ENCODE measurements at regions not wholly inside any gene's neighbourhood (a gene's known extent, or its start where the extent isn't known, plus 50 kb on each side); places are given as distances from the start of the nearest gene placed in this dataset.
"Not testable (repeated sequence)": the region's sequence is repeated elsewhere in the genome, so short reads cannot be mapped to it uniquely, and the experiment has no call there.

DNA sequence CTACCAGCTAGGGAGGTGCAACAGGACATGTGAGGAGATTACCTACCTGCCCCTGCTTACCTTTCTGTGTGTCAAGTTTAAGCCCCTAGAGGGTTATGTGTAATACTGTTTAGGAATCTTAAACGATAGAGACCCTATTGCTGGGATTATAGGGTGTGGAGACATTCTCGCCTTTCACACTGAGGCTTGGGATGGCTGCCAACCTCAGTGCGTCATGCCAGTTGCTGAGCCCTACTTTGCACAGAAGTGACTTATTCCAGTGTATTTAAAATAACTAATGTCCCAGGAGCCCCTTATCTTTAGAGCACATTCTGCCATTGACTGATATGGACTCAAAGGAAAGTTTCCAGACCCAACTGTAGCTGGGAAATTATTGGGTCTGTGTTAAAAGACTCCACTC is 76.6 kb upstream of the XPA start:
- H3K27me3 Mint-ChIP-seq (ENCODE audit: low read depth): peaks cover 49% of the 10 kb centered on the region
- H3K36me3 Mint-ChIP-seq (ENCODE audit: low read depth): no peaks in the 10 kb centered on the region
- no peak overlapping the region for H3K4me3 Mint-ChIP-seq
- H3K9me3 Mint-ChIP-seq: peaks cover 13% of the 10 kb centered on the region
- no peaks in the 10 kb centered on the region for H3K4me1 Mint-ChIP-seq
- no peak overlapping the region for H3K27ac Mint-ChIP-seq
- TF ChIP-seq, protein P1, sequence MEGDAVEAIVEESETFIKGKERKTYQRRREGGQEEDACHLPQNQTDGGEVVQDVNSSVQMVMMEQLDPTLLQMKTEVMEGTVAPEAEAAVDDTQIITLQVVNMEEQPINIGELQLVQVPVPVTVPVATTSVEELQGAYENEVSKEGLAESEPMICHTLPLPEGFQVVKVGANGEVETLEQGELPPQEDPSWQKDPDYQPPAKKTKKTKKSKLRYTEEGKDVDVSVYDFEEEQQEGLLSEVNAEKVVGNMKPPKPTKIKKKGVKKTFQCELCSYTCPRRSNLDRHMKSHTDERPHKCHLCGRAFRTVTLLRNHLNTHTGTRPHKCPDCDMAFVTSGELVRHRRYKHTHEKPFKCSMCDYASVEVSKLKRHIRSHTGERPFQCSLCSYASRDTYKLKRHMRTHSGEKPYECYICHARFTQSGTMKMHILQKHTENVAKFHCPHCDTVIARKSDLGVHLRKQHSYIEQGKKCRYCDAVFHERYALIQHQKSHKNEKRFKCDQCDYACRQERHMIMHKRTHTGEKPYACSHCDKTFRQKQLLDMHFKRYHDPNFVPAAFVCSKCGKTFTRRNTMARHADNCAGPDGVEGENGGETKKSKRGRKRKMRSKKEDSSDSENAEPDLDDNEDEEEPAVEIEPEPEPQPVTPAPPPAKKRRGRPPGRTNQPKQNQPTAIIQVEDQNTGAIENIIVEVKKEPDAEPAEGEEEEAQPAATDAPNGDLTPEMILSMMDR (IDR thresholded peaks at IDR 0.05; ENCODE audit: unreplicated experiment in 3 of 3): no peak

DNA sequence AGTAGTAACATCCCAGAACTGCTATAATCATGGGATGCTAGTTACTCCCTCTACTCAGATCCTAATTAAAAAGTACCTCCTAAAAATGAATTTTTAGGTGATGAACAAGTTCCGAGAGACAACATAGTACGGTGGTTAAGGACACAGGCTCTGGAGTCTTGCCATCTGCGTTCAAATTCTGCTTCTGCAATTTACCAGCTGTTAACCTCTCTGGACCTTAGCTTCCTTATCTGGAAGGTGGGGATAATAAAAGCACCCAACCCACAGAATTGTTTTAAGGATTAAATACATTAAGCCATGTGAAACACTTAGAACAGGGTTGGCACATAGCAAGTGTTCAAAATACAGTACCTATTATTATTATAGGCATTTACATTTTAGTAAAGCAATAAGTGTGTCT is 77.5 kb upstream of the XPA start:
- H3K4me1 Mint-ChIP-seq: no peaks in the 10 kb centered on the region
- H3K4me3 Mint-ChIP-seq: no peak overlapping the region
- TF ChIP-seq, protein P1 (IDR thresholded peaks at IDR 0.05; ENCODE audit: unreplicated experiment in 3 of 3): no peak
- peaks cover 40% of the 10 kb centered on the region for H3K27me3 Mint-ChIP-seq (ENCODE audit: low read depth)
- H3K9me3 Mint-ChIP-seq: peaks cover 16% of the 10 kb centered on the region
- H3K27ac Mint-ChIP-seq: no peak overlapping the region
- H3K36me3 Mint-ChIP-seq (ENCODE audit: low read depth): no peaks in the 10 kb centered on the region

DNA sequence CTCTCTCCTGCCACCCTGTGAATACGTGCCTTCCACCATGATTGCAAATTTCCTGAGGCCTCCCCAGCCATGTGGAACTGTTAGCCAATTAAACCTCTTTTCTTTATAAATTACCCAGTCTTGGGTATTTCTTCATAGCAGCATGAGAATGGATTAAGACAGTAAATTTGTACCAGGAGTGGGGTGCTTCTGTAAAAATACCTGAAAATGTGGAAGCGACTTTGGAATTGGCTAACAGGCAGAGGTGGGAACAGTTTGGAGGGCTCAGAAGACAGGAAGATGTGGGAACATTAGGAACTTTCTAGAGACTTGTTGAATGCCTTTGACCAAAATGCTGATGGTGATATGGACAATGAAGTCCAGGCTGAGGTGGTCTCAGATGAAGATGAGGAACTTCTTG is 74.3 kb upstream of the FOXE1 start:
- H3K9me3 Mint-ChIP-seq: peaks cover 16% of the 10 kb centered on the region
- H3K4me3 Mint-ChIP-seq; H3K4me1 Mint-ChIP-seq; H3K36me3 Mint-ChIP-seq (ENCODE audit: low read depth); H3K27ac Mint-ChIP-seq: not testable (repeated sequence)
- peaks cover 37% of the 10 kb centered on the region for H3K27me3 Mint-ChIP-seq (ENCODE audit: low read depth)

DNA sequence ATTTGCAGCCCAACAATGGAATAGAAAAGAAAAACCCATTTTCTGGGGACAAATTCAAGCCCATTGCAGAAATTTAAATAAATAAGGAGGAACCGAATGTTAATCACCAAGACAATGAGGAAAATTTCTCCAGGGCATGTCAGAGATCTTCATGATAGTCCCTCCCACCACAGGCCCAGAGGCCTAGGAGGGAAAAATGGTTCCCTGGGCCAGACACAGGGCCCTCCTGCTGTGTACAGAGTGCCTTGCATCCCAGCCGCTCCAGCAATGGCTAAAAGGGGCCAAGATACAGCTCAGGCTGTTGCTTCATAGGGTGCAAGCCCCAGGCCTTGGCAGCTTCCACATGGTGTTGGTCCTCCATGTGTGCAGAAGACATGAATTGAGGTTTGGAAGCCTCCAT is 73.4 kb upstream of the FOXE1 start:
- Mint-ChIP-seq H3K27ac (no peak overlapping the region), H3K36me3 (ENCODE audit: low read depth) (no peaks in the 10 kb centered on the region), H3K9me3 (peaks cover 16% of the 10 kb centered on the region), H3K4me1 (no peaks in the 10 kb centered on the region), H3K27me3 (ENCODE audit: low read depth) (peaks cover 39% of the 10 kb centered on the region), H3K4me3 (no peak overlapping the region)
- TF ChIP-seq, protein P1 (IDR thresholded peaks at IDR 0.05; ENCODE audit: unreplicated experiment in 3 of 3): no peak

DNA sequence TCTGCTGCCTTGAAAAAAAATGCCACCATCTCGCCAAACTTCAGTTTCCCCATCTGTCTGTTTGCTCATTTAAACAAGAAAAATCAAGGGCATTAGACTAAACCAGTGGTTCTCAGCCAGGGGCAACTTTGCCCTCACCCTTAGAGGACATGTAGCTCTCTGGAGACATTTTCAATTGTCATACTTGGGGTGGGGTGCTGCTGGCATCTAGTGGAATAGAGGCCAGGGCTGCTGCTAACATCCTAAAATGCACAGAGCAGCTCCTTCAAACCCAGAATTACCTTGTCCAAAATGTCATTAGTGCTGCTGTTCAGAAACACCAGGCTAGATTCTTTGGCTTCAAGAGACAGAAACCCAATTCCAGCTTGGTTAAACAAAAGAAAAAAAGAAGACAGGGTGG is 71.1 kb upstream of the FOXE1 start:
- Mint-ChIP-seq H3K27ac (no peak overlapping the region), H3K4me3 (no peak overlapping the region), H3K36me3 (ENCODE audit: low read depth) (no peaks in the 10 kb centered on the region), H3K9me3 (peaks cover 14% of the 10 kb centered on the region), H3K27me3 (ENCODE audit: low read depth) (peaks cover 44% of the 10 kb centered on the region), H3K4me1 (no peaks in the 10 kb centered on the region)
- TF ChIP-seq, protein P1 (IDR thresholded peaks at IDR 0.05; ENCODE audit: unreplicated experiment in 3 of 3): no peak

DNA sequence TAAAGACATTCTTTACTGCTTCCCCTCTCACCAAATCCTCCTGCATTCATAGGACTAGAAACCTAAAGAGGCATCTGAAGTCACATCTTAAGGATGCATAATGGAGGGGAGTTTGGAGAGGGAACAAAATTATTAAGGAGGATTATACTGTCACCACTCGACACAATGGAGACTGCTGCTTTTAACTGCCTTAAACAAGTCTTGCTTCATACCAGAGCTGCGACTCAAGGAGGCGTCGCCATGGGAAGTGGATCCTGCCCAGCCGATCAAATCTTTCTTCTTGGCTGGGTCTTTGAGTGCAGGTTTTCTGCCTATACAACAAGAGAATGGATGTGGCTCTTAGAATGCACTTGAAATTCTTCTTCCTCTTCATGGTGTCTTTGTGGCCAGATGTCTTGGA is 66.7 kb upstream of the FOXE1 start:
- no peaks in the 10 kb centered on the region for H3K9me3 Mint-ChIP-seq

More for the DNA sequence above, 66.7 kb upstream of the FOXE1 start:
- Mint-ChIP-seq H3K27ac (no peak overlapping the region), H3K27me3 (ENCODE audit: low read depth) (peaks cover 47% of the 10 kb centered on the region), H3K4me1 (no peaks in the 10 kb centered on the region), H3K36me3 (ENCODE audit: low read depth) (no peaks in the 10 kb centered on the region), H3K4me3 (no peak overlapping the region)
- TF ChIP-seq, protein P1 (IDR thresholded peaks at IDR 0.05; ENCODE audit: unreplicated experiment in 3 of 3): no peak
